CD4-positive, alpha-beta T cell treated with Interleukin-4 for 1 hour (primary cell): ENCODE measurements at regions not wholly inside any gene's neighbourhood (a gene's known extent, or its start where the extent isn't known, plus 50 kb on each side); places are given as distances from the start of the nearest gene placed in this dataset.
"Not testable (repeated sequence)": the region's sequence is repeated elsewhere in the genome, so short reads cannot be mapped to it uniquely, and the experiment has no call there.

ENCODE experiments used
- DNase-seq, 2 donors: peaks; one replicate each; pipeline ENCODE4 v3.0.0-alpha.2; 2020 to 2022

GRCh38 chr7:82559193-82559805 lies 115.7 kb upstream of the CACNA2D1 start:
- DNase-seq, result no peak

GRCh38 chr7:82549616-82550285 lies 106.2 kb upstream of the CACNA2D1 start:
- no peak for DNase-seq

DNA sequence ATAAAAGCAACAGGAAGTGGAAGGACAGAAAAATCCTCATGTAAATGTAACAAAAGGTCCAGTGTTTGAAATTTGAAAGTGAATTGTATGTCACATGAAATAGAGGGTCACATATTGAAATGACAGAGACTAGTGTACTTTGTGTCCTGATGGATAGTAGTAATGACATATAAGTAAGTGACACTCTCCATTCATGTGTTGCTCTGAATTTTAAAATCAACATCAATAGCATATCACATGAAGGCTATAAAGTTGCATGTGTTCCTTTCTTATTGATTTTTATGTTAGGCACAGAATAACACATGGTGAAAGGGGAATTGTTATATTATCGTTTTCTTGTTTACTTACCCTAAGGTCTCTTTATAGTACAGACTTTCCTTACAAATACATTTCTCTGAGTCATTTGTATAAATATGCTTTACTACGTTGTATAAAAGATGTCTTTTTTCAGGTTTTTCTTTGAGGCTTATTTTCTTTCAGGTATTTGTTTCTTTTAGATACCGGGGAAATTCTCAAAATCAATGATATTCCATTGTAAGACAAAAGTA lies 104.6 kb upstream of the CACNA2D1 start:
- DNase-seq, result no peak

DNA sequence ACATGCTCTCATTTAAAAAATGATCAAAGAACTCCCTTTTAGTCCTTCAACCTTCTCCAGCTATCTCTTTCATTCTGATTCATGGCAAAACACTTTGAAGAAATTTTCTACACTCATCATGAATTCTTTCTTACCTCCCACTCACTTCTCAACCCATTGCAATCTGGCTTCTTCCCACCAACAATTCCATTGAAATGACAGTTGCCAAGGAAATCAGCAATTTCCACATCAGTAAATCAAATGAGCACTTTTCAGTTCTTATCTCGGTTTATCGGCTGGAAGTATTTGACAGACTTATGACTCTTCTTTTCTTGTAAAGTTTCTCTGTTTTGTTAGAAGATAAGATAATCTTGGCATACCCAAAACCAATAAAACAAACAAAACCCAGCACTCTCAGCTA lies 99.1 kb upstream of the CACNA2D1 start:
- no peak for DNase-seq

DNA sequence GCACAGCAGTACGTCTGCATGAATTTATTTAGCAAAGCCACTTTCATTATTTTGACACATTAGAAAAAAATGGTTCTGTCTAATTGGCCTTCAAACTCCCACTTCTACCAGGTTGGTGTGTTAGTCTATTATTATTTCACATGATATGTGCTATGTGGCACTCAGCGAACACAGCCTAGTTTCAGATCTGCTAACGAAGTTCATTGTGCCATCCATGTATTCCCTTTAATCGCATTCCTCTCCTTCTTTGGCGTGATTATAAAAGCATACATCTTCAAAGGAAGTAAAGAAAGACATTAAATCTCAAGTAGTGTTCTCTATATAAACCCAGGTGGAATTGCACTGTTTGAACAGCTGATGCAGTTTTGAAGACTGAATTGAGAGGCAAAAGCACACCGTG lies 96.4 kb upstream of the CACNA2D1 start:
- no peak for DNase-seq

DNA sequence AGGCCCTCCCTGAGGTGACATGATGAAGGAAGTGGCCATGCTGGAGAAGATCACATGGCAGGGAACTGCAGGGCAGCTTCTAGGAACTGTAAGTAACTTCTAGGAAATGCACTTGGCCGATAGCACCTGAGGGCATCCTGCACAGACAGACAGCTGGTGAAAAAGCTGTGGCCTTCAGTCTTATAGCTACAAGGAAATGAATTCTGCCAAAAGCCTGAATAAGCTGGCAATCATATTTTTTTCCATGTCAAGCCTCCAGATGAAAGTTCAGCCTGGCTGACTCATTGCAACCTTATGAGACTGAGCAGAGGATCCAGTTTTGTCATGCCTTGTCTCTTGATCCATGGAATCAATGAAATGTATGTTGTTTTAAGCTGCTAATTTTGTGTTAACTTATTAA lies 91.1 kb upstream of the CACNA2D1 start:
- no peak for DNase-seq

DNA sequence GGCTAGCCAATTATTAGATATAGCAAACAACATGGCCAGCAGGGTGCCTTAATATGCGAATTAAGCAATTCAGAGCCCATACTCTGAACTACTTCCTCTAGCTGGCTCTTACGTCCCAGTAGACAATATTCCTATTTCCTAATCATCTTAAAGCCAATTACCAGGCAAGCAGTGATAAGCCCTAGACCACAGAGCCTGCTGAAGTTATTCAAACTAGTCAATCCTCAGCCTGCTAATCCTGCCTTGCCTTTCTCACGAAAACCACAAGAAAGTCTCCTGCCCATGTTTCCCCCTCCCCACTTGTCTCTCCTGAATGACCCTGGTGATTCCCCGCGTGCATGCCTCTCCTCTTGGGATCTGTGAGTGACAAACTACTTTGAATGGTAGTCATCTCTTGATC lies 86.8 kb upstream of the CACNA2D1 start:
- no peak for DNase-seq

DNA sequence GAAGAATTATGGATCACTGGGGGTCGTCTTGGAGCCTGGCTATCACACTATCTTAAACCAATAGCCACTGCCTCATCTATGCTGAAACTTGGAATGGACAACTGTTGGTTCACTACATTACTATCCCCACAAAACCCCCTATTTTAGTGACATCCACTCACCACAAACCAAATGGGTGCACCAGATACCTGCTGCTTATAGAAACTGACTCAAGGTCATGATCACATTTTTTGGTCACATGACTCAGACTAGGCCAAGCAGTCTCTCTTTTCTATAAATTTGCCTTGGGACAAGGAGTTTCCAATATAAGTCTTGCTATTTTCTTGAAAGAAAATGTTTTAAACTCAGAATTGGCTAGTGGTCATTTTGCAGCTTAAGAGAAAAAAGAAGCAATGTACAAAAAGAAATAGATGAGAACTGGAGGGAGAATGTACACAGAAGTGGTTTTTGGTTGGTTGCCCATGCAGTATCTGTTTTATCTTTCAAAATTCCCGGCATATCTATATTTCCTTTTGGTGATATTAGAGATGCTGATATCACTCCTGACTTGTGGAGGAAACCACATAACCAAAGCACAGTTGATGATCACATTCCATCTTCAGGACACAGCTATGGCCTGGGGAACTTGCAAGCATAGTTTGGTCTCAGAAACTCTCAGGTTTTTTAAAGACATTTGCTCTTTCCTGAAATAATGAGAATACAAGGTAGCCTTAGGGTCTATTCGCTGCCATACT lies 85.2 kb upstream of the CACNA2D1 start:
- DNase-seq, result no peak

- no peak for DNase-seq
Observed at GRCh38 chr7:82527851-82528250, 84.3 kb upstream of the CACNA2D1 start.

- DNase-seq, result no peak
Observed at GRCh38 chr7:82521906-82522445, 78.4 kb upstream of the CACNA2D1 start.

DNA sequence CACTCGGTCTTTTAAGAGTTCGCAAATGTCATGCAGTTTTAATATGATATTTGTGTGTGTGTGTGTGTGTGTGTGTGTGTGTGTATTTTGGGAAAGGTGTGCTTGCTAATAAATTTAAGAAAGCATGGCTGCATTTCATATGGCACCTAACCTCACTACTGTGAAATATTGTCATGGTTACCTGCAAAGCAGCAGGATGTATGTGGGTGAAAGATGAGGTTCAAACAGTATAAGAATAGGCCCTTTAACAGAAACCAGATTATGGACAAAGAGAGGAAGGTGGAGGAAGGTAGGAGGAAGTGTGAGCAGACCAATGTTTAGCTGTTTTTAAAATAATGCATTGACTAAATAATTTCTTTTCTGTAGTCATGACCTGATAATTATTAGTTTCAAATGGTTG lies 73.5 kb upstream of the CACNA2D1 start:
- no peak for DNase-seq

DNA sequence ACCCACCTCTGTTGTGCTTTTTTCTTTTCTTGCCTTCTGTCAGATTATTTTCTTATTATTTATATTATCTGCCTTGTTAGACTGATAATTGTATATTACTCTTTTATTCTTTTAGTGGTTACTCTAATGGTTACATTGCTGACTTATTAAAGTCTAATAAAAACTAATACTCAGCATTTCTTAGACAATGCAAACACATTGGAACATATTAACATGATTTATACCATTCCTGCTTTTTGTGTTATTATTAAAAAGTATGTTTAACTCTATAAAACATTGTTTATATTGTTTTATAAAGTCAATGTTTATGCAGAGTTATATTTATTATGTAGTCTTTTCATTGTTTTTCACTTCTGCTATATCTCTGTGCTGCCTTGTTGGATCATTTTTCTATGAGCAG lies 68.0 kb upstream of the CACNA2D1 start:
- DNase-seq, result no peak

DNA sequence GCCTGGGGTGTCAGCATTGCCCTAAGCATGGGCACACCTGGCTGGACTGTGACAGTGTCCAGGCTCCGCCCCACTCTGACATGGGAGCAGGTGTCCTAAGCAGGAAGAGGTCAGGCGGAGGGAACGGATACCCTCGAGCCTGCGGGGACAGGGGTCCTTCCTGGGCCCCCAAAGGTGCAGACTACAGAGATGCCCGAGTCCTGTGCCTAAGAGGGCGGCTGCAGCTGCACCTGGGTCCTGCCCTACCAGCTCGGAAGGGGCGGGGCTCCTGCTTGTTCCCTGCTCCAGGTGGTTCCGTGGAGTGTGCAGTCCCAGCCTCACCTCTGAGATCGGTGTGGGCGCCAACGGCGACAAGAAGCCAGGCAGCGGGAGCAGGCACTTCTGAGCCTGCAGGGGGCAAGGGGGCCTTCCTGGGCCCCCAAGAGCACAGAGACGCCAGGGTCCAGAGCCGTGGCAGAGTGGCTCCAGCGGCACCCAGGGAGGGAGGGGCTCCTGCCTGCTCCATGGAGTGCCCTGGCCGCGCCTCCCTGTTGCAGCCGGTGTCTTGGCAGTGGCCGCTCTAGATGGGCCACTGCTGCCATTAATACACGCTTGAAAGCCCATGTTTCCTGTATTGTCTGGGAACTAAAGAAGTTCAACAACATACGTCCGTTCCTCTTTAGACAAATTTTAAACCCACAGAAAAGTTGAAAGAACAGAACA lies 64.5 kb upstream of the CACNA2D1 start:
- no peak for DNase-seq

- DNase-seq, result no peak
Observed at GRCh38 chr7:82507365-82507975, 63.9 kb upstream of the CACNA2D1 start.

DNA sequence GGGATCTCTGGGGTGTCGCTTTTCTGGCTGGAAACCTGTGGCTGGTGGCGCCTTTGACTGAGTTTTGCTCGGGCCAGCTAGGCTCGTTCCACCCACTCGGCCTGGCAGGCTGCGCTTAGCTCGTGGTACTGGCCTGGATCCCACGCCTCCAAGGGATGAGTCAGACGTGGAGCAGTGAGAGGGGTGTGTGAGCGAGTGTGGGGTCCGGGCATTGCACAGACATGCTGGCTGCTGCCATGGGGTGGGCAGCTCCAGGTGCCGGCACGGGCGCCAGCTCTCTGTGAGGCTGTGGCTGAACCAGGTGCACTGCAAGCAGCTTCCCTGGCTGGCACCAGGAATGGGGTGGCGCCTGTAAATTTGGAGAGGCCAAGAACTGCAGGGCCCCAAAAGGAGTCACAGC lies 63.1 kb upstream of the CACNA2D1 start:
- no peak for DNase-seq

- no peak for DNase-seq
Observed at GRCh38 chr7:82506208-82506607, 62.6 kb upstream of the CACNA2D1 start.

GRCh38 chr7:82501346-82501745 lies 57.8 kb upstream of the CACNA2D1 start:
- DNase-seq, result no peak

DNA sequence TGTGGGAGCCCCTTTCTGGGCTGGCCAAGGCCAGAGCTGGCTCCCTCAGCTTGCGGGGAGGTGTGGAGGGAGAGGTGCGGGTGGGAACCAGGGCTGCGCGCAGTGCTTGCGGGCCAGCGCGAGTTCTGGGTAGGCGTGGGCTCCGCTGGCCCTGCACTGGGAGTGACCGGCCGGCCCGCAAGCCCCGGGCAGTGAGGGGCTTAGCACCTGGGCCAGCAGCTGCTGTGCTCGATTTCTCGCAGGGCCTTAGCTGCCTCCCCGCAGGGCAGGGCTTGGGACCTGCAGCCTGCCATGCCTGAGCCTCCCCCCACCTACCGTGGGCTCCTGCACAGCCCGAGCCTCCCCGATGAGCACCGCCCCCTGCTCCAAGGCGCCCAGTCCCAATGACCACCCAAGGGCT lies 56.0 kb upstream of the CACNA2D1 start:
- DNase-seq, result not testable (repeated sequence)

GRCh38 chr7:82494420-82494819 lies 50.8 kb upstream of the CACNA2D1 start:
- no peak for DNase-seq
